Suprapubic skin (tissue), 3 donors: ENCODE measurements at regions not wholly inside any gene's neighbourhood (a gene's known extent, or its start where the extent isn't known, plus 50 kb on each side); places are given as distances from the start of the nearest gene placed in this dataset.

ENCODE experiments used
- CTCF ChIP-seq, 2 donors: fragments of 200-600 bp in 1 of 2; fragments of 450-650 bp in 1 of 2; sonication (generic) in 1 of 2; IDR thresholded peaks; one replicate each; pipeline ENCODE4 v1.5.1; 2016 to 2019; ENCODE audit warnings: antibody characterized with exemption in 2 of 2, mild to moderate bottlenecking in 1 of 2, moderate library complexity in 1 of 2
- EP300 ChIP-seq: sonication (generic); formaldehyde crosslinking; IDR thresholded peaks from one replicate; pipeline ENCODE4 v1.6.1; 2017; ENCODE audit warnings: antibody characterized with exemption
- POLR2A ChIP-seq, 2 donors: fragments of 450-650 bp; IDR thresholded peaks; one replicate each; pipeline ENCODE4 v1.6.1; 2017; ENCODE audit warnings: antibody characterized with exemption in 2 of 2, mild to moderate bottlenecking in 2 of 2, moderate library complexity in 2 of 2

GRCh38 chr4:85106805-85107336 is 140.4 kb upstream of the WDFY3 start:
- no peak for TF ChIP-seq CTCF (IDR thresholded peaks at IDR 0.05)
- TF ChIP-seq EP300: no peak
- no peak for TF ChIP-seq POLR2A (IDR thresholded peaks at IDR 0.05)
